ENCODE measurements at regions not wholly inside any gene's neighbourhood (a gene's known extent, or its start where the extent isn't known, plus 50 kb on each side); places are given as distances from the start of the nearest gene placed in this dataset.

DNA sequence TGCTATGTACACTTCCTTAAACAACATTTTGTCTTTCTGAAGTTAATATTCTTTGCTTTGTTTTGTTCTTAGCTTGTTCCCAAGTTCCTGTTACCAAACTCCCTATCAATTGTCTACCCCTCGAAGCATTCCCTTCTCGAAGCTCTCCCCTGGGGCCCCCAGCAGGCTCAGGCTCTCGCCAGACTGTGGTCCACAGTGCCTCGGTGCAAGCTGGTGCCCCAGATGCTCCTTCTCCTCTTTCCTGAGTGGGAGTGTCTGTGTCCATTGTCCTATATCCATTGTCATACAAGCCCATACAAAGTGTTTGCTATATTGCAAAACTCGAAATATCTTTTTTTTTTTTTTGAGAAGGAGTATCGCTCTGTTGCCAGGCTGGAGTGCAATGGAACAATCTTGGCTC lies 51.7 kb upstream of the RTL6 start:
- no peak for DNase-seq

GRCh38 chr22:44548981-44549380 lies 50.9 kb upstream of the RTL6 start:
- DNase-seq: no peak

Measured in T-helper 1 cell (primary cell).